SK-N-SH (cell line): ENCODE measurements at regions not wholly inside any gene's neighbourhood (a gene's known extent, or its start where the extent isn't known, plus 50 kb on each side); places are given as distances from the start of the nearest gene placed in this dataset.

ENCODE experiments used
- CTCF ChIP-seq: fragments of 200-600 bp; sonication (generic); IDR thresholded peaks from 2 replicates; pipeline ENCODE4 v1.6.1; 2017; ENCODE audit warnings: antibody characterized with exemption, mild to moderate bottlenecking, moderate library complexity
- MAX ChIP-seq: IDR thresholded peaks from 2 replicates; pipeline ENCODE4 v1.4.0; 2012; ENCODE audit warnings: low read depth
- NFIC ChIP-seq: IDR thresholded peaks from 2 replicates; pipeline ENCODE4 v1.4.0; 2012; ENCODE audit warnings: borderline replicate concordance
- POLR2AphosphoS5 ChIP-seq: IDR thresholded peaks from 2 replicates; pipeline ENCODE4 v1.6.1; 2012; ENCODE audit warnings: low read depth, low read length
- SIN3A ChIP-seq: IDR thresholded peaks from 2 replicates; pipeline ENCODE4 v1.6.1; 2012; ENCODE audit warnings: low read depth, mild to moderate bottlenecking, low read length, moderate library complexity, borderline replicate concordance

- TF ChIP-seq POLR2AphosphoS5, result no peak
- no peak for TF ChIP-seq NFIC
- TF ChIP-seq CTCF, result no peak
- TF ChIP-seq SIN3A, result no peak
- no peak for TF ChIP-seq MAX
Measured at GRCh38 chr17:14826358-14826757, 438.8 kb downstream of the PMP22 start.
